Inferior parietal cortex (tissue), 1 donor: ENCODE measurements at regions not wholly inside any gene's neighbourhood (a gene's known extent, or its start where the extent isn't known, plus 50 kb on each side); places are given as distances from the start of the nearest gene placed in this dataset.

ENCODE experiments used
- DNase-seq: peaks from one replicate; pipeline ENCODE4 v3.0.0-alpha.2; 2016; ENCODE audit errors: extremely low spot score

DNA sequence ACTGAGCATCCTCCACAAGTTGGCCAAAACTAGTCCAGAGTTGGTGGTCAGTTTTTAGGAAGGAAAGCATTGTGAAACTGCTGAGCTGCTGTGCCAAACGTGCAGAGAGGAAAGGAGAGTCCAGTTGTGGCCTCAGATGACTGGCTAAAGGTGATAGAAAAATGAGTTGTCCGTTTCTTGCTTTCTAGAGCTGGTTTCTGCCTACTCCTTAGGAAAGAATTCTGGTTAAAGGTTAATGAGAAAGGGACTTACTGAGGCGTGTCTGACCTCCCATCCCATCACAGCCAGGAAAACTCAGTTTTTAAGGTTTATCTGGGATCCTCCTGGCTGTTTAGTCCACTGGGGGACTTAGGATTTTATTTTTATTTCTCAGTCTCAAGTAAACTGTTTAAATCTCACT lies 1186.3 kb downstream of the UQCRFS1 start:
- DNase-seq, result no peak

DNA sequence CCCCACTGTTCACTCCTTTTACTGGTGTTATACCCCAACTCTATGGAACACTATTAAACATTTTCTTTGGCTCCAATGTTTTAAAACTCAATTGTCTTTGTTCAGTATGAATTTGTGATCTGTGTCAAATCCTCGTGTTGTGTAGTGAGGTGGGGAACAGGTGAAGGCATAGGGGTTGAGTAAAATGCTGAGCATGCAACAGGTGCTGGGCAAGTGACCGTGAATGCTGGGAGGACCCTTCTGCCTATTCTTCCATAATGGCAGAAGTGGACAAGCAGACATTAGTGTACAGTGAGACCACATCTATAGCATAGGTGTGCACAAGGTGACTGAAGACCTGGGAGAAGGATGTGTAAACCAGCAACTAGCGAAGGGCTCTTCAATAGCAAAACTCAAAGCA lies 1188.0 kb downstream of the UQCRFS1 start:
- no peak for DNase-seq

DNA sequence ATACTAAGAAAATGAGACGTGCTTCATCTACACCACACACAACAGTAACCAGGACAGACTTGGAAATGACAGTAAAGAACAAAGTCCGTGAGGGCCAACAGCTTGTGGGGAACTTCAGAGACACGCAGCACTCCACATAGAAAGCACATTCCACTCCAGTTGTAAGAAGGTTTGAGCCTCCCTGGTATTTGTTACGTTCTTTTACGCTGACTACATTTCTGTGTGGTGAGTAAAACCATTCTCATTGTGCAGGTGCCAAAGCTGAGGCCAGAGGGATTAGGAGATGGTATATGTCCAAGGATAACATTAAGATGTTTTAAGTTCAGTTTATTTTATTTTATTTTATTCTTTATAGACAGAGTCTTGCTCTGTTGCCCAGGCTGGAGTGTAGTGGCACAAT lies 1189.9 kb downstream of the UQCRFS1 start:
- DNase-seq, result no peak

DNA sequence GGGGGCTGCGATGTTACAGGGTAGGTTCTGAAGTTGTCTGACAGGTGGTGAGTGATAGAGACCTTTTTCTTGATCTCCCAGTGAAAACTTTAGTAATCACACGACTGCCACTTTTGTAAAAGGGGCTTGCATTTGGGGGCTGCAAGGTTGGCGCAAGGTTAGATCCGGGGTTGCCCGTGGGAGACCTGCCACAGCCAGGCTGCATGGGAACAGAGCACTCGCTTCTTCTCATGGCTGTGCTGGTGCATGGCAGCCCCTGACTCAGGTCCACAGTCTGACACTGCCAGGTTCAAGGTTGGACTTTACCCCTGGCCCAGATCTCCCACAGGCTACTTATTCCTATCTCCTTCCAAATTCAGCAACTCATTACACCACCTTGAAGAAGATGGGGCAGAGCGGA lies 1190.4 kb downstream of the UQCRFS1 start:
- no peak for DNase-seq

DNA sequence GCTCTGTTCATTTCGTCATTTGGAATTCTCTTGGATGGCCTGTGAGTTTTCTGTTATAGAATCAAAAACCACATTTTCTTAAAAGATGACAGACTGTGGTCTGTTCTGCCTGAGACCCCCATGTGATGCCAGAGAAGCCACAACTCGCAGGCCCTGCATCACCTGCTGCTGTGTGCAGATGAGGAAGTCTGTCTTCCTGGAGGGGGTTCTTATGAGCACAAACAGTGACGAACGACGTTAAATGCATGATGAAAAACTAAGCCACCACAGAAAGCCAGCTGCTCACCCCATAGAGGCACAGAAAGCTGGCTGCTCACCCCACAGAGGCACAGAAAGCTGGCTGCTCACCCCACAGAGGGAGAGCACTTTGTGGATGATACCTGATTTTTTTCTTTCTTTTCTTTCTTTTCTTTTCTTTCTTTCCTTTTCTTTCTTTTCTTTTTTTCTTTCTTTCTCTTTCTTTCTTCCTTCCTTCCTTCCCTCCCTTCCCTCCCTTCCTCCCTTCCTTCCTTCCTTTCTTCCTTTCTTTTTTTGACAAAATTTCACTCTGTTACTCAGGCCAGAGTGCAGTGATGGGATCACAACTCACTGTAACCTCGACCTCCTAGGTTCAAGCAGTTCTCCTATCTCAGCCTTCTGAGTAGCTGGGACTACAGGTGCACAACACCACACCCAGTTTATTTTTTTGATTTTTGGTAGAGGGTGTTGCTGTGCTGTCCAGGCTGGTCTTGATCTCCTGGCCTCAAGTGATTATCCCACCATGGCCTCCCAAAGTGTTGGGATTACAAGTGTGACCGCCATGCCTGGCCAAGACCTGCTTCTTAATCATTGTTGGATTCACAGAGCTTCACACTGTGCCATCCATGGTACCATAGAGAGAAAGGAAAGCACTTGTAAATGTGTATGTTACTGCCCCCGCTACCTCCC lies 1191.4 kb downstream of the UQCRFS1 start:
- no peak for DNase-seq

DNA sequence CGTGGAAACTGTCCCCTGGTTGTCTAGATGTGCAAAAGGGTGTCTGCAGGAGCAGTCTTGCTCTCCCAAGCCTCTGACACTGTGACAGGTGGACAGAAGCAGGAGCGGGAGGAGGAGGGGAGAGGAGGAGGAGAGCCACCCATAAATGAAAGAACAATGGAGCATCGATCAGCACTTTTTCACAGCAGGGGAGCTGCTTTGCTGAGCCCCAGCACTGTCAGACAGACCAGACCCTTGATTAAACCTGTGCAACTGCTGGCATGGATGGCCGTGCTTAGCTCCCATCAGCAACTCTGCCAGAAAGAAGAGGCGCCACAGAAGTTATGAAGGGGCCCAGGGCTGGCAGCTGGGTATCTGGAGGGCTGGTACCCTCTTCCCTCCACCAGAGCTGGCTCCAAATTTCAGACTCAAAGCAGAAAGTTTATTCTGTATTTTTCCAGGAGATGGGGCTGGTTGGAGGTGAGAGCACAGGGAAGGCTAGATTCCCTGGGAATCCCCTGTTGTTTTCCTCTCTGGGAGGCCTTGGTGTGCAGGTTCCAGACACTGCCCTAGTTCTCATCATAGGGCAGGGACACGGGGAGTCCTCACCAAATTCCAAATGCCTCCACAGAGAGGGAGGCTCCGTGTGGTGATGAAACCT lies 1192.2 kb downstream of the UQCRFS1 start:
- no peak for DNase-seq

DNA sequence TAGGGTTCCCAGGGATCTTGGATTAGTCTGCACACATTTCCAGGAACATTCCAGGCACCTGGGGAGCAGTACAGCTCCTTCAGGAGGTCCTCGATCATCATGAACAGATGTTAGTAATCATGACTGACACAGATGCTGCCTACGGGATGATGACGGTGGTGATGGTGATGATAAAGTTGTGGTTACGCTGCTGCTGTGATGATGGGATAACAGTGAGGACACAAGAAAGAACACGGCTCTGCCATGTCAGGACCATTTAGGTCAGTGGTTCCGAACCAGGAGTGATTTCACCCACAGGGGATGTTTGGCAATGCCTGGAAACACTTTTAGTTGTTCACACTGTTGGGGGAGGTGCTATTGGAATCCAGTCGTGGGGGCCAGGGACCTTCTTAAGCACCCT lies 1193.0 kb downstream of the UQCRFS1 start:
- DNase-seq, result no peak

DNA sequence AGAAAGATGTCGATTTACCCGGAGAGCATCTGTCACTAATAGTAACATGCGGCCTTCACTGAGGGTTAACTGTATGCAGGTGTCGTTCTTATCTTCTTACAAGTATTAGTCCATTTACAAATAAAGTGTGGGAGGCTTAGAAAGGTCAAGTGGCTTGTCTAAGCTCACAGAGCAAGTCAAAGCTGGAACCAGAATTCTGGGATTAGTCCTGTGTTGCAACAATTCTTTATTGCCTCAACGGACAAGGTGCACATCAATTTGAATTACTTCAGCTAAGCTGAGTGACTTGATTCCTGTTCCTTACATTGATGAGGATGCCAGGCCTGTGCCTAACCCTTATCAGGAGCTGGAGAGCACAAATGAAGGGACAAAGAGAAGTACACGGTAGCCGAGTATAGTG lies 1193.6 kb downstream of the UQCRFS1 start:
- DNase-seq, result no peak

DNA sequence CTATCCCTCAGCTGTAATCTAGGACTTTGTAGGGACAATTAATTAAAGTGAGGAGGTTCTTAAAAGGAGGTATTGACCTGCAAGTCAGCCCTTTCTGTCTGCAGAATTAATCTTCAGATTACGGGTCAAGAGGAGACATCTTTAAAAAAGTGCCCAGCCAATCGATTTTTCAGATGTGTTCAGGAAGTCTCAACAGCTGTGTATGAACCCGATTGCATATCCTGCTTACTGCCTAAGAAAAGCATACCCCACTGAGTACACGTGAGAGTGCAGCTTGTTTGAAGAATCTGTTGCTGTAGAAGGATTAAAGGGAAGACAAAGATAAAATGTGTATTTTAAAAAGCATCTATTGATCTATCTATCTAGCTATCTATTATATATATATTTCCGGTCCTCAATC lies 1194.5 kb downstream of the UQCRFS1 start:
- DNase-seq, result no peak

DNA sequence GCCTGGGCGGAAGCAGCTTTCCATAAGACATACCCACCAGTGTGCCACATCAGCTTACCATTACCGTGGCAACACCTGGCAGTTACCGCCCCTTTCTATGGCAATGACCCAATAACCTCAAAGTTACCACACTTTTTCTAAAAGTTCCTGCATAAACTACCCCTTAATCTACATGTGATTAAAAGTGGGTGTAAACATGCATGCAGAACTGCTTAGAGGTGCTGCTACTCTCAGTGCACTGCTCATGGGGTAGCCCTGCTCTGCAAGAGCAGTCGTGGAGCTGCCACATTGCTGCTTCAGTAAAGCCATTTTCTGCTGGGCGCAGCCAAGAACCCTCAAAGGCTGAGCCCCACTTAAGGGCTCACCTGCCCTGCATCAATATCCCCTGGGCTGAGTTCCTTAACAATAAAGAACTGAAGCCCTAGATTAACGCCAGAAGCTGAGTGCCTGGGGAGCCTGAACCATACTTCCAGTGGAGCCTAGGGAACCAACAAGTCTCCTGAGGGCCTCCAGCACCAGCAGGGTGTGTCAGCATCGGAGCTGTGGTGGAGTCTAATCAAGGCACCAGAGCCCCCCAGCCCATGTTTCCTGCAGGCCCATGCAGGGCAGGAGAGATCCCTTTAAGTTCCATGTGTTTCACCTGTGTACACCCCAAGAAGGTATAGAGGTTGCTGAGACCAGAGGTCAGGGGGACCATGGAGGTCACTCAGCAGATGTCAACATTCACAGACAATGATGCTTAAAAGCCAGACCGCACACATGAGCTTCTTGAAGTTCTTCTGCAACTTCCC lies 1198.1 kb downstream of the UQCRFS1 start:
- no peak for DNase-seq

DNA sequence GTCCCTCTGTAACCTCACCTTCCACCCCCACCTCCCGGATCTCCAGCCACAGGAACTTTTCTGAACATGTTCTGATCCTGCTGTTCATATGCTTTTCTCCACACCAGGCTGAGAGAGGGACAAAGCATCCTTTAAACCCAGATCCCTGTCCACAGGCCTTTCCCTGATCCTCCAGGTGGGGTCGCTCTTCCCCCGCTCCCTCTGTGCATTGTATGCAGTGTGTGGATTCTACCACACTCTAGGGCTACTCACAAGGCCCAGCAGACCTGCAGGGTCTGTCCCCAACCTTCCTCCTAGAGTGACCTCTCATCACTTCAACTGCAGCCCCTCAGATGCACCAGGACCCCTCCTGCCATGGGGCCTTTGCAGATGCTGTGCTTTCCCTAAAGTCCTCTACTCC lies 1200.6 kb downstream of the UQCRFS1 start:
- DNase-seq, result no peak

DNA sequence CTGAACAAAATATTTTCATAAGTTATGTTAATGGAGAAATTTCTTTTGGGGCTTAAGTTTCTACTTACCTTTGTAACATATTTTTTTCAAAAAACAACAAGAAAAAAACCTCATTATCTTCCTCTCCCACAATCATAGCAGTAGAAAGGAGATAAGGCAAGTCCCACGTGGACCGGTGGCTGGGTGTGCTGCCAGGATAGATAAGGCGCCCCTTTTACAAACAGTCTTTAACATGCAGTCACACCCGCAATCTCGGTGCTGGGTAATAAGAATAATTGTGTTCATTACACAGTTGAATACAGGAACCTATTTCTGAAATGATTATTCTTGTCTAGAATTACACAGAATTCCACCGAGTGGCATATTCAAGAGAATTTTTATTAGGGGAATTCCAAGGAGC lies 1202.3 kb downstream of the UQCRFS1 start:
- no peak for DNase-seq

DNA sequence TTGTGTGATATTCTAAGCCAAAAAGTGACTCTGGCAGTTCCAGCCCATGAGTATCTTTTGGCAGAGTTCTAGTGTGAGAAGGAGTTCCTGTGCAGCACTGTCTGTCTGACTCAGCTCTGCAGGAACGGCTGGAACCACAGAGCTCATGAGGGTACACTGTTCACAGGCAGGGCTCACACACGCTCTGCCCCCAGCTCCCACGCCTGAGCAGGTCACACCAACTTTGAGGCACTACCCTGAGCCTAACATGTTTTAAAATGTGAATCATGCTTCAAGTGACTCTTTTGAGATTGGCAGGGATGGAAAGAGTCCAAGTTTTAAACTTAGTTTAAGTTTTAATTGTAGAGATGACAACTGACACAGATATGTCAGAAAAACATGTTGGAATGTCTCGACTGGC lies 1203.3 kb downstream of the UQCRFS1 start:
- peak; percentile 26 for DNase-seq

DNA sequence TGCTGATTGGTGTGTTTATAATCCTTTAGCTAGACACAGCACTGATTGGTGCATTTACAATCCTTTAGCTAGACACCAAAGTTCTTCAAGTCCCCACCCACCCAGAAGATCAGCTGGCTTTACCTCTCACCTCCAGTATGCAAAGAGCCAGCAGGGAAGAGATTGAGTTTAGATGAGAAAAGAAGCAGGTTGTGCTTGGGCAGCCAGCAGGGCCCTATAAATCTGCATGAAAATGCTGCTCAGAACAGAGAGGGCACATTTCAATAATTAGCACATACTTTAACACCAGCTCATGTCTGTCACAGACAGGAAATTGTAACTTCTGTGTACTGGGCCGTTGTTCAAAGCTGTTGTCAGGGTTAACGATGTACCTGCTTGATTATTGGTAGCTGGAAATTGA lies 1204.3 kb downstream of the UQCRFS1 start:
- DNase-seq, result no peak

DNA sequence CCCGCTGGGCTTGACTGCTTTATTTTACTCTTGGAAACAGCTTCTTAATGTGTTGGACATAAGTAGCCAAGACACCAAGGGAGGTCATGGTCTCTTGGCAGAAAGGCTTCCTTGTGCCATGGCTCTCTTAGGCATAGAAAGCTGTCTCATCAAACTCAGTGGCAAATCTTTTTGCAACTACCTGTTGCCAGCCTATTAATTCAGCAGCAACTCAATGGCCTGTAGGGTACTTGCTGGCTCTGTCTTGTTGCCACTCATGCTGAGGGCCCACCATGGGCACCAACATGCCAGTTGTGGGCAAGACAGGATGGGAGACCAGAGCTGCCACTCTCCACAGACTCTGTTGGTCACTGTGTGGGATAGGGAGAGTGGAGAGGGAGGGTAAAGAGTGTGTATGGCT lies 1209.4 kb downstream of the UQCRFS1 start:
- no peak for DNase-seq

DNA sequence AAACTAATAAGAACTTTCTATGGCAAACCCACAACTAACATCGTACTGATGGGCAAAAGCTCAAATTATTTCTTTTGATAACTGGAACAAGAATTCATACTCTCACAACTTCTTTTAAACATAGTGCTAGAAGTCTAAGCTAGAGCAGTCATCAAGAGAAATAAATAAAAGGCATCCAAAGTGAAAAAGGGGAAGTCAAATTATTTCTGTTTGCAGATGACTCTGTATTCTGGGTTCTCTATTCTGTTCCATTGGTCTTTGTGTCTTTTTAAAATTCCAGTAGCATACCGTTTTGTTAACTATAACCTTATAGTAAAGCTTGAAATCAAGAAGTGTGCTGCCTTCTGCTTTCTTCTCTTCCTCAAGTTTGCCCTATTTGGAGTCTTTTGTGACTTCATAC lies 1215.9 kb downstream of the UQCRFS1 start:
- DNase-seq, result no peak

DNA sequence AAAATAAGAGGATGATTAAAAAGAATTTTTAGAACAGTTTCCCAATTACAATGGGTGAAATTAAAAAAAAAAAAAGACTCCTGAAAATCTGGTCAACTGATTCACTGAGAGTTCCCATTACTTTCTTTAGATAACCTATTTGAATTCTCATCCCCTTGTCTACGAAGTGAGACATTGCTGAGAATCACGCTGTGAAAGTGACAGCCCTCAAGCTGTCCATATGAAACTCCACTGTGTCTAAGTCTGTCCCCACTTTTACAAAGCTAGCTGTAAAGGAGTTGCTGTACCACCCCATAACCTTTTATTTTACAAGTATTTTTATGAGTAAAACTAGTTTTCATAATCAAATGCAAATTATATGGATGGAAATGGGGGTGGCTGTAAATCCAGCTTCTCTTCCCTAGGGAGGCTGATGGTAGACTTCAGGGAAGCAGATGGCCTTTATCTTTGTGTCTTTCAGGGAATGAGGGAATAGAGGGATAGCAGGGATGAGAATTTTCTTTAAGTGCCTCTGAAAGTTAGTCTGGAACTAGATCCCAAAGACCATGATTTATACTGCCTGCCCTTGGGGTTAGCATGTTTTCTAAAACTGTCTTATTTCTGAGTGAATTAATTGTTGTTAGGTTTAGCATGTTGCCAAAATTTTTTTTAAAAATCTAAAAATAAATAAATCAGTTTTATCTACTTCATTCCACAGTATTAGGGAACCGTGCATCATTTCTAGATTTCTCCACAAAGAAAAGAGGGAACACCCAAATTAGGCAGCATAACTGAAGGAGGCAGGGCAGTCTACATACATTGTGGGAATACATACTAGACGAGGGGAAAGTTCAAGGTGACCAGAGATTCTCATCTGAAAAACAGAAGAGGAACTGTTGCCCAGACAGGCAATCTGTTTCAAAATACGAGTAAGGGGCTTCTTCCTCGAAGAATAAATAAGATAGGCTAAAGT lies 1219.1 kb downstream of the UQCRFS1 start:
- no peak for DNase-seq

DNA sequence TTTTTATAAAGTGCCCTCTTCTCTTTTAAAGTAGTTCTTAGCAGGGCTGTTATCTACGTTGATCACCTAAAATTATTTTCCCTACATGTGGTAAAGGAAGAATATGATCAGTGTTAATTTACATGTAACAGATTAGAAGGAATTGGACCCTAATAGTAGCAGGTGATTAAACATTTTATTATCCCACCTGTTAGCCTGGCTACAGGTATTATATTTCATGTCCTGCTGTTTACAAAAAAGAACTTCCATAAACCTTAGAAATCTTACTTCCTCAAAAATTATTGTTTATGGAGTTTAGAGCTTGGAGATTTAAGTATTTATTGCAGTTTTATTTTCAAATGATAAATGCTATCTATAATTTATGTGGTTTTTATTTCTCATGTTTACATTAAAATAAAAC lies 1226.7 kb downstream of the UQCRFS1 start:
- no peak for DNase-seq

DNA sequence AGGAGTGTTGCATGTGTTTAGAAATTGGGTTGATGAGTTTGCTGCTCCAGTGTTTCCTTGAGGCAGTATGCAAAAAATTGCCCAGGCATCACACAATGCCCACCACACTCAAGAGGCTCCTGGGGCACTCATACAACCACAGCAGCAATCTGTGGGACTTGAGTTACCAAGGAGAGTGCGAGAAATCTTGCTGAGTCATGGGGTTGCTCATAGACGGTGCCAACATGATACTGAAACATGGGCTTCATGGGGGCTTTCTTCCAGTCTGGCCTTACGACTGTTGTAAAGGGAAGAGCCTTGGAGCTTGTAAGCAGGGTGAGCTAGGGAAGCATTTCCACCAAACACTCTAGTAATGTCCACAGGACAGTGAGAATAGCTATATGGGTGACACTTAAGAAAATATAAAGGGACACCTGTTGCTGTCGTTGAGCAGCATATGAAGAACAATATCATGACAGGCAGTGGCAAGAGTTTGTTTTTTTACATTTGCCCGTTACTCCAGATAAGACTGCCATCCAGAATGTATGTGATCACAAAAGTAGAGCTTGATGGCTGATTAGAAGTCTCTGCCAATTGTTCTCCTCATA lies 1237.4 kb downstream of the UQCRFS1 start:
- no peak for DNase-seq

DNA sequence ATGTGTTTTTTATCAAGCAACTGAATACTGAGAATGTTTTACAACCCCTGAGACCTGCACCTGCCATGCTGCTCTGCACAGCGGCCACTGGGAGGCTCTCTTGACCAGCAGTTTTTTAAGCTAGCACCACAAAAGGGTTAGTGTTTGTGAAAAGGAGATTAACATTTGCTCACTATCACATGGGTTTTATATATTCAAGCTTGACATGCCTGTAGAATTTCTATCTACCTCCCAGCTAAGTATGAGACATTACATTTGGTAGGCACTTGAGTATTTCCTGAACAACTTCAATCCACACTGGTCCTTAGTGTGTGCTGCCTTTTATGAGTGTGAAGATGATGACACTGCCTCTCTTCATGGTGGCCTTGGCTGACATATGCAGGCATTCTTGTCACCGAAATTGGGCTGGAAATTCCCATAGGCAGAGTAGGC lies 1238.9 kb downstream of the UQCRFS1 start:
- DNase-seq, result peak; percentile 71
